SW480 (cell line): ENCODE measurements at regions not wholly inside any gene's neighbourhood (a gene's known extent, or its start where the extent isn't known, plus 50 kb on each side); places are given as distances from the start of the nearest gene placed in this dataset.
"Not testable (repeated sequence)": the region's sequence is repeated elsewhere in the genome, so short reads cannot be mapped to it uniquely, and the experiment has no call there.

Source experiments
- DNase-seq: peaks from one replicate; pipeline ENCODE4 v3.0.0-alpha.2; 2016; ENCODE audit warnings: low spot score

DNA sequence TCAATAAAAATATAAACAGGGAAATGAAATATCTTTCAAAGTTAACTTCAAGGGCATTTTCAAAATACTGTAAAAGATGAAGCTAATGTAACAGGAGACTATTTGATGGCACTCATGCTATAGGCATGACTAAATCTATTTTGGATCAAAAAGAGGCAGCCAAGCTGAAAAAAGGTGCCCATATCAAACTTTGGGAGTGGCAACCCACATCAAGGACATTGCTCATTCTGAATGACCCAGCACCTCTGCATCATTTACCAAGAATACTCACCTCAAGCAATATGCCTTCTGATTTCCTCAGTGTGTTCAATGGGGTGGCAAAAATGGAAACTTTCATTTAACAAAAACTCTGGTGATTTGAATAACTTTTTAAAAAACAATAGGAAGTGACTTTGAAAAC, 853.3 kb downstream of the TLE1 start:
- peak; percentile 78 for DNase-seq

DNA sequence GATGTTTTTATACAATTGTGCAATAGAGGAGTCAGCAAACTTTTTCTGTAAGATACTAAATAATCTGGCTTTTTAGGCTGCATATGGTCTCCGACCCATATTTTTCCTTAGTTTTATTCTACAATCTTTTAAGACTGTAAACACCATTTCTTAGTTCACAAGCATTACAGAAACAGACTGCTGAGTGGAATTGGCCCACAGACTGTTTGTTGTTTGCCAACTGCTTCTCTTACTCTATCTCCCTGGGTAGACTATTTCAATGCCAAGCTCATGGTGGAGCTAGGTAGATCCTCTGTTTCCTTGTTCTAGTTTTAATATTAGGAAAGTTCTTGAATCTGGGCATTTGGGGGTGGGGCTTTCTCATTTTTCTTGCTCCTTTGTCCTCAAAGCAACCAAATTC, 857.6 kb downstream of the TLE1 start:
- no peak for DNase-seq

DNA sequence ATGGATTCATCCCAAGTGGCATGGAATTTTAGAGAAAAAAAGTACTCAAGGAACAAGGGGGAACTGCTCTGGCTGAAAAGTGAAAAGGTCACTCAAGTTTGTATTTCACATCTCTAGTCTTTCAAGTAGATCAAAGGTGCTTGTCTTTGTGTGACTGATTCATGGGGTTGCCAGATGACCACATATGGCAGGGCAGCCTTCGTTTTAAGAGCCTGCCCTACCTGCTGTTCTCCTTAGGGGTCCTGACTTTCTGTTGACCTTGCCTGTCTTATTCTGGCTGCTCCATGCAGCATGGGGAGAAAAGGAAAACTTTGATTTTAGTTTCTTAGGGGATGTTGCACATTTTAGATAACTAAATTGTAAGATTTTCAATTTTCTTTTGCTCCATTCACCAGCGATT, 877.7 kb downstream of the TLE1 start:
- DNase-seq, result no peak

DNA sequence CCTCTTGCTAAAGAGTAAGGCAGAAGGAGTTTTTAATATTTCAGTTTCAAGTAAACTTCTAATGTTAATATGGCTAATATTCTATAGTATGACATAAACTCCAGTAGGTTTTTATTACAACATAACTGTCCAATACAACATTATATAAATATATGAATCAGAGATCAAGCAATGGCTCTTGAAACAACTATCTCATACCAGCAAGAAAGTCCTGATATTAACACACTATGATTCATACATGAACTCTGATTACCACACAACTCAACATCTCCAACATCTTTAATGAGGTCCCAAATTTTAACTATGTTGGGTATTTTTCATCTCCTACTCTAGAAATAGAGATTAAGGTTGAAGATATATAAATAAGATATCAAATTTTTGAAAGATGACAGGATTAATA, 878.3 kb downstream of the TLE1 start:
- DNase-seq, result no peak

DNA sequence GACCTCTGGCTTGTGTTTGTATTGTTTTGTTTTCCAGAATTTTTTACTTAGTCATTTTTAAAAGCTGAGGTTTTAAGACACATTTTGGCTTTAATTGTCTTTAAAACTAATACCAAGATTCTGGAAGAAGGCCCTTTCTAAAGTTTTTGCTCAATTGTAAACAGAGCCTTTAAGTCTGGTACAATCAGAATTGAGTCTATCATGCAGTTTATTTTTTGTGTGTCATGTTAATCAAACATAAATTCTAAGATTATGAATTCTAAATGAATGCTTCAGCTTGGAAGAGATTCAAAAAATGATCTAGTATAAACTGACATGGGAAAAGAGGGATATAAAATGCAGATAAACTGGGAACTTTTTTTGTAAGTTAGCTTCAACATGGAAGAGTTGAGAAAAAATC, 882.7 kb downstream of the TLE1 start:
- no peak for DNase-seq

DNA sequence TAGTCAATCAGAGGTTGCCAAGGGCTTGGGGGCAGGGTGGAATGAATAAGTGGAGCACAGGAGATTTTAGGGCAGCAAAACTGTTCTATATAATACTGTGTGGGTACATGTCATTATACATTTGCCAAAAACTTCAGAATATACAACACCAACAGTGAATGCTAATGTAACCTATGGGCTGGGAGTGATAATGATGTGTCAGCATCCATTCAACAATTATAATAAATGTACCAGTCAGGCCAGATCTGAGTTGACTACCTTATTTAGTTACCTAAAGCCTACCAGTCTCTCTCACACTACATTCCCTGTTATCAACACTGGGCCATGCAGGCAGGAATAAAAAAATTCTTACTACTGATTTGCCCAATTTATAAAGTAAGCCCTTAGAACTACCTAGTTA, 884.5 kb downstream of the TLE1 start:
- DNase-seq, result no peak

DNA sequence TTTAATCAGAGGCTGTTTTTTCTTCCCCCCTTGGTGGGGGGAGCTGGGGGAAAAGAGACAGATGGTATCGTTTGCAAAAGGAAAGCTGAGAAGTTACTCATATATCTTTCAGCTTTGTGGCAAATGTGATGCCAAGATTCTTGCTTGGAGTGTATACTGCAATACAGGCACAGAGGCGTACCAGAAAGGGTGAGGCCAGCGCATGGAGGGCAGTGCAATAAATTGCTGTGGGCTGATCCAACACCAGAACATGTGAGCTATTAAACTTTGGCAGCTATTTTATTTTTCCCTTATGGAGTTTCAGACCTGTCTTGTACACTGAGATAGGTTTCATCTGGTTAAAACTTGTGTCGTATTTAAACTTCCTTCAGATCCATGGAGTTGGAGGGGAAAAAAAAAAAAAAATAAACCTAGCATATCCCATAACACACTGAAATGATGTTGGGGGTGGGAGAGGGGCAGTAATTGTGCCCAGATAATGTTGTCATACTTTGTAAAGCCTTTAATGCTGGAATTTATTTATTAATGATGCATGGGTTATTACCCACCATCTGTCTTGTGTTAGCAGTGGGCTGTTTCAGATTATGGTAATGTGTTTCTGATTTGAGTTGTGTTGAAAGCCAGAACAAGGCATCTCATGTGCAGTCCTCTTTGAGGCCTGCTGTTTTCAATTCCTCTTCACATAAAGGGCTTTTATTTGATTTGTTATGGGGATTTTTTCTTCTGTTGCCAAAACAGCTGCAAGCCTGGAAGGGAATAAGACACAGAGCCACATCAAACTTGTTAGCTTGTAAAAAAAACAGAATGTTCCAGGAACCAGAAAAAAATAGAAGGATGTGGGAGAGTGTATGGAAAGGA, 891.3 kb downstream of the TLE1 start:
- no peak for DNase-seq

DNA sequence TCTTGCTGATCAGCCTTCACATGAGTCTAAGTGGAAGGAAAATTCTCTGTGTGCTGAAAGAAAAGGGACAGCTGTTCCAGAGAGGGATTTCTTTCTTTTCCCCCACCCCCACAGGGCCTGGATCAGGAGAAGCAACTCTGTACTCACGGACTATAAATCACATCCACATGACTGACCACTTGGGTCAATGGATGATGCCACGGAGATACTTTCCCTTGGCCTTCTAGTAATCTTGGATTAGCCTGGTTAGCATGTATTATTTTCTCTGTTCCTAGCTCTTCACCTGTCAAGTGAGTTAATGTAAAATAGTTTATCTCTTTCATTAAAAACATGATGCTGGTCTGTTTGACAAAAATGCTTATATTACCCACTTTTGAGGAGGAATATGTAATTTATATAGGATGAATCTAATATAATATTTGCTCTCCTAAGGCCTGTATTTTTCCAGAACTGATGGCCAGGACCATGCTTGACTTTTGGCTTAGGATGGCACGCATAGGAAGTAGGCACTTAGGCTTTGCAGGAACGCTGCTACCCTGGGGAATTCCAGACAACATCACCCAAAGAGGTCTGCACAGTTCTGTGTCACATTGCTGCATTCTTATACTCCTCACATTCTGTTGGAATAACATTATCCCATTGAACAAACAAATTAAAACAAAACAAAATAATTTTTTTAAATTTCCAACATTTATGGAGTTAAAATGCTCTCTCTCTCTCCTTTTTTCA, 892.1 kb downstream of the TLE1 start:
- no peak for DNase-seq

DNA sequence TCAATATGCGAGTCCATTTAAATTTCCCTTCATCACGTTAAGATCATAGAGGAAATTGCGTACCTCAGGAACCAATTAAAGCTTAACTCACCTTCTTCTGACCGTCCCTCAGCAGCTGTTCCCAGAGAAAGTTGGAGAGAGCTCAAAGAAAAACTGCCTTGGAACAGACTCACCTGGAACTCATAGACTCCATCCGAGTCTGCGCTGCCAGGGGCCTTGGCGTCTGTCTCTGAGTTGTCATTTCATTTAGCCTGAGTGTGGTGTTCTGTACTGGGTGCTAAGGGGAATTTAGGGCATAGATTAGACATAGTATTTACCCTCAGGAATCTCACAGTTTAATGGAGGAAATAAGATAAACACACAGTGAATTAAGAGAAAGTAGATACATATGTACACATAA, 892.7 kb downstream of the TLE1 start:
- no peak for DNase-seq

DNA sequence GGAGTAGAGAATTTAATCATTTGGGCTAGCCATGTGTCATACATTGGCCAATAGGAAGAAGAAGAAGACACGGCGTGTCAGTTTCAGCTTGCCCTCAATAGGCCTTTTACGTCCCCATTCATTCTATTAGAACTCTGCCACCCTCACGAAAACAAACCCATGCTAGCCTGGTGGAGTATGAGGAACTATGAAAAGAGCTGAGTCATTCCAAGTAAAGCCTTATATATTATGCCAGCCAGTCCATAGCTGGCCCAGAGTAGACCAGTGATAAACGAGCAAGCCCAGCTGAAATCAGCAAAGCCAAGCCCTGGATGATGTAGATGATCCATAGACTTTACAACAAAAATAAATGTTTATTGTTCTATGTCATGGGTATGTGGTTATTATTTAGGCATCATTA, 895.1 kb downstream of the TLE1 start:
- no peak for DNase-seq

DNA sequence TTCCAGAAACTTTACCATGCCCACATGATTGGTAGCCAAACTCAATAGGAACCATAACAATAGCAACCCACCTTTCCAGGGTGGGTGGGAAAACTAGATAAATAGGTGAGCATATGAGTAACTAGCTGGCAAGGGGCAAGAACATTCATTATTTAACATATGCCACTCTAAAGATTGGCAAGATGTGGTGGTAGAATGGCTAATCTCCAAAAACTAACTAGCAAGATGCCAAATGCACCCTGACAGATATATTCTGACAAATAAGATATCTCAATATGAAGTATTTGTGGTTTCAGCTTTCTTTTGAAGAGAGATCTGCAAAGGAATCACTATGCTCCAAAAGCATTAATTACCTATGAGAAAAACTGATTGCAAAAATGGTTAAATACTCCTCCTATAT, 895.6 kb downstream of the TLE1 start:
- DNase-seq, result no peak

DNA sequence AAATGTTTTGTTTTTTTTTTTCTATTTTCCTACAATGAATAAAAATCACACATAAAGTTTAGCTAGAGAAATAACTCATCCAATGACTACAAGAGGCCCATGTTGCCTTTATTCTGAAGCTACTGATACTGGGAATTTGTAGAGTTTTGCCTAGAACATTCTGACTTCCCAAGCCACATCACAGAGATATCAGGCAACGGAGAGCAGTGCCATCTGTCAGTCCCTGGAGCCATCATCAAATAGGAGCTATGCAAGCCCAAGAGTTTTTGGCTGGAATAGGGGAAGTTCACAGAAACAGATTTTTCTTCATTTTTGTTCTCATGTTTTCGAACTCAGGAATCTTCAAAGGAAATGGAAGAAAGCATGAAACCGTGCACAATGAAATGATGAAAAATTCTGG, 896.6 kb downstream of the TLE1 start:
- no peak for DNase-seq

DNA sequence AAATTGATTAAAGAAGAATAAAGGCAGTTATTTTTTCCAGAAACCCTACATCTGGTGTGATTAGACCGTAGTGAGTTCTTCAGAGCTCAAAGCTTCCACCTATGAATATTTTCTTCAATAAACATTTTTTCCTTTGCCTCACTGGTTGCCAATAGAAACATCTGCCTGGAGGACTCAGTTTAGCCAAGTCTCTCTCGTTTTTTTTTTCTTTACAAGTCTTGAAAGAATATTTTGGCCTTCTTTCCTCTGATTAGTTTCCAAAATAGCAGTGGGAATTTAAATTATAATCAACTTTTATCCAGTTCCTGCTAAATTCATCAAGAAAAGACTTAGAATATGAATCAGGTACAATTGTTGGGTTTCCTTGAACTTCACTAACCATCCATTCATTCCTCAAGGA, 897.5 kb downstream of the TLE1 start:
- DNase-seq, result no peak

DNA sequence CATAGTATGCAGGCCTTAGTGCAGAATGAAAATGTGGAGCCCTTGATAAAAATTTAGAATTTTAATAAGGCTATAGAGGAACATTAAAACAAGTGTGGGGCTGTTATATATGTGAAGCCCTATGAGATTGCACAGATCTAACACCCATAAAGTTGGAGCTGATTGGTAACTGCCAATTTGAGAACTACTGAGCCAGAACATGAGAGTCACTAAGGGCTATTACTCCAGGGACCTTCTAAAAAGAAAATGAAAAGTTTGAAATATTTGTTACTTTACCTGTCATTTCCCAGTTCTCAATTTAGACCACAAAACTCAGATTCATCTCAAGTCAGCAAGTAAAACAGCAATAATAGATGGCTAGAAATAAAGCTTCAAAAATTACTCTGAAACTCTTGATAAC, 898.6 kb downstream of the TLE1 start:
- DNase-seq, result no peak

DNA sequence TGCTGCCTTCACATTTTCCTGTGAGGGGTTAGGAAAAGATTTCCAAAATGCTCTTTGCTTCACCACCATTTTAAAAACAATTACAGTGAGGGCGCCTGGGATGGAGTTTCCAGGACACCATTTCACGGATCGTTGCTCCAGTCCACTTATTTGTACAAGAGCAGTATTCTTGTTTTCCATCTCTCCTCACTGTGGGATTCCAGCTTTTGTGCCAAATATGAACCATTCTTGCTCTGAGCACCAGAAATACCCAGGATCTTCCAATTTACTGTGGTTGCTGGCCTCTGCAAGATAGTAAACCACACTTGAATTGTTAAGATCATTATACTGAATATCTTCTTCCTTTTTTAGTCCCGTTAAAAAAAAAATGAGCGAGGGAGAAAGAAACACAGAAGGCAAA, 899.5 kb downstream of the TLE1 start:
- no peak for DNase-seq

DNA sequence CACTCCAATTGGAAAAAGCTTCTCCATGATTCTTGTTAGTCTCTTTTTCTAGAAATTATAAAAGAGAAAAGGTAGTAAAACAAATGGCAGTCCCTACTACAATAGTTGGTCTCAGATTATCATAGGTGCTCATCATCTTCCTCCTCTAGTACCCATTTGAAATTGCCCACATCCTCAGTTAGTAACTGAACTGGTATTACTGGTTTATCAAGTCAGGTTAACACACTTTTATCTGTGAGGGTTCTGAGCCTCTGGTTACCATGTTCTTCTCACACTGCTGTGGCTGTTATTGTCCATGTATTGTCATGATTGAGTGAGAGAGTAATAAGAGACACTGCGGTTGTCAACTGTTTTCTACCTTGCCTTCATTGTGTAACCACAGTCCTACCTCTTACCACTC, 901.7 kb downstream of the TLE1 start:
- no peak for DNase-seq

DNA sequence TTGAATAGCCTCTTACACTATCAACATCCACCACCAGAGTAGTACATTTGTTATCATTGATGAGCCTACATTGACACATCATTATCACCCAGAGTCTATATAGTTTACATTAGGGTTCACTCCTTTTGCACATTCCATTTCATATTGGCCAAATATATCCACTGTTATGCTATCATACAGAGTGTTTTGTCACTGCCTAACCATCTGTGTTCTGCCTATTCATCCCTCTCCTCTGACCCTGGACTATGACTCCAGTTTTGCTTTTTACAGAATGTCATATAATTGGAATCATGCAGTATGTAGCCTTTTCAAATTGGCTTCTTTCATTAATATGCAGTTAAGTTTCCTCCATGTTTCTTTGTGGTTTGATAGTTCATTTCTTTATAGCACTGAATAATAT, 904.7 kb downstream of the TLE1 start:
- no peak for DNase-seq

DNA sequence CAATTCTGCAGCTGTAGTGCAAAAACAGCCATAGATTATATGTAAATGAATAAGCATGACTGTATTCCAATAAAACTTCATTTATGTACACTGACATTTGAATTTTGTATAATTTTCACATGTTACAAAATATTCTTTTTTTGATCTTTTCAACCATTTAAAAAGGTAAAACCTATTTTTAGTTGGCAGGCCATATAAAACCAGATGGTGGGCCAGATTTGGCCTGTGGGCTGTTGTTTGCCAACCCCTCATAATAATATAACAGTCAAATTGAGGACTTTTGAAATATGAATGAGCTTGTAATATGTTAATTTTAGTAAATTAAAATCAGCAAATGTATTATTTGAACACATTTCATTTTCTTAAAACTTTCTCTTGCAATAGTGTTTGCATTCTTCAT, 913.4 kb downstream of the TLE1 start:
- no peak for DNase-seq

DNA sequence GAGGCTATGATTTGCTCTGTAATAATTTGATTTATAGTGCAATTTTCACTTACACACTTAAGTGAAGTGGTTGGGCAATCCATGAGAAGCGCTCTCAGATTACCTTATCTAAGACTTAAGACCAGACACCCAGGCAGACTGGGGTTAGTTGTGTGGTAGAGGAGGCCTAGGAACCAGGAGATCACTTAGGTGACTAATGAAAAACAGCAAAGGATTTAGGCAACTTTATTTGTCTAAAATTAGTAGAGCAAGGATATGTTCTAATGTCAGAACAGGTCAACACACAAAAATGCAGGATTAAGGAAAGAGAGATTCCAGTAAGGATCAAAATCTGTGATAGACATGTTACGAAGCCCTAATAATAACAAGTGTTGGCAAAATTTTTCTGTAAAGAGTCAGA, 913.8 kb downstream of the TLE1 start:
- DNase-seq, result no peak

DNA sequence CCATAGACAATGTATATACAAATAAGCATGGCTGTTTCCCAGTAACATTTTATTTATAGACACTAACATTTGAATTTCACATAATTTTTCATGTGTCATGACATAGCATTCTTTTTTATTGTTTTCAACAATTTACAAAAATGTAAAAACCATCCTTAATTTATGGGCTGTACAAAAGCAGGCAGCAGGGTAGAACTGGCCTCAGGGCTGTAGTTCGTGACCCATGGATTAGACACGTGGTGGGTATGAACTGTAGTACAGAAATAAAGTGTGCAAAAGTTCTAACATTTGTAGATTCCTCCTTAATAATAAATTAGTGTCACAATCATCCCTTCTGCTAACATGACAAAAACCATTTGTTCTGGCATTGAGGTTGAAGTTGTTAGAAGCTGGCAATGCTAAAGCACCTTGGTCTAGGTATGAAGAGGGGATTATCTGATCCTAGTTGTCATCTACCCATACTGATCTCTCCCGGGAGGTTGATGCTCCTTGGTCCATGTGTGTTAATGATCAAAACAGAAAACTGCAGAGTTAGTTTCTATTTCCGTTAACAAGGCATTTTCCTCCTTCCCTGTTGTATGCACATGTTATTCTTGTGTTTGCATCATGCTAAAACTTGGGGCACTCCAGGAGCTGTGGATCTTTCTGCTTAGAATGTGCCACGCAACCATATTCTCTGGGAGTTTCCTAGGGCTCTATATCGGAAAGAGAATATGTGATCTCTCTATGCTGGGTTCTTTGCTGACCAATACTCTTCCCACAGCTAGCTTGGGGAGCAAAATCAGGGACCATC, 917.6 kb downstream of the TLE1 start:
- no peak for DNase-seq

DNA sequence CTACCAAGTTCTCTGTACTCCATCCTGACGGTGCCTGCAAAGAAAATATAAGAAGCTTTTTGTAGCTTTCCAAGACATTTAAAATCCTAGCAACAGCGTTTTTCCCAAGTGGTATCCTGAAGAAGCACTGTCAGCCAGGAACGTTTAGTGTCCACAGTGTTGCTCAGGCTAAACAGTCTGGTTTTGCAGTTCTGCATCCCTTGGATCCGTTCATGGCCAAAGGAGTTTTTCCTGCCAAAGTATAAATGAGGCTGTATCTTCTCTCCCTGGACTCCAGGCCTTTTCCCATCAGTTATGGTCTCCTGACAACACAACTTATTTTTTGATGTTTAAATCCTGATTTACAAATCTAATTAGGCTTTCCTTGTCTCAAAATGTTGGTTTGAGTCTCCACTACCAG, 925.8 kb downstream of the TLE1 start:
- no peak for DNase-seq

DNA sequence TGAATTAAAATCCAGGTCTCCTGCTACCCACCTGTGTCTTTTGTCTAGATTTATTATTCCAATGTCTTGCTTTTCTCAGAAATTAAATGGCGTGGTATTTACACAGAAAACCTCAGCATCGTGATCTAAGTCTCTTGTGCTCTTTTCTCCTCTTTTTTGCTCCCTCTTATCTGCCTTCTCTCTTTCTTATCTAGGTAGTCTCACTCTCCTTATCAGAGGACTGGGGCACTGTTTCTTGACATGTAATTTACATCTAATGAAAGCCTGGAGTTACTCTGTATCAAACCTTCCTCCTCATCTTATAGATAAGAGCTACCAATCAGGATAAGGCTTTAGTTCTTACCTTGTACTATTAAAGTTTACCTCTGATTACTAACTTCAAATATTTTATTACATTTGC, 933.8 kb downstream of the TLE1 start:
- no peak for DNase-seq

DNA sequence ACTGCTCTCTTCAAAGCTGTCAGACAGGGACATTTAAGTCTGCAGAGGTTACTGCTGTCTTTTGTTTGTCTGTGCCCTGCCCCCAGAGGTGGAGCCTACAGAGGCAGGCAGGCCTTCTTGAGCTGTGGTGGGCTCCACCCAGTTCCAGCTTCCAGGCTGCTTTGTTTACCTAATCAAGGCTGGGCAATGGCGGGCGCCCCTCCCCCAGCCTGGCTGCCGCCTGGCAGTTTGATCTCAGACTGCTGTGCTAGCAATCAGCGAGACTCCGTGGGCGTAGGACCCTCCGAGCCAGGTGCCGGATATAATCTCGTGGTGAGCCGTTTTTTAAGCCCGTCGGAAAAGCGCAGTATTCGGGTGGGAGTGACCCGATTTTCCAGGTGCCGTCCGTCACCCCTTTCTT, 942.3 kb downstream of the TLE1 start:
- DNase-seq, result not testable (repeated sequence)
